Cardiac muscle cell (in vitro differentiated cells and primary cell): ENCODE measurements at regions not wholly inside any gene's neighbourhood (a gene's known extent, or its start where the extent isn't known, plus 50 kb on each side); places are given as distances from the start of the nearest gene placed in this dataset.

Experiments
- DNase-seq, 2 donors: peaks; one replicate each; pipeline versions ENCODE4 v3.0.0 to v3.0.0-alpha.2; 2010 to 2017; ENCODE audit warnings: low read depth in 1 of 2, low spot score in 1 of 2
- H3K27ac ChIP-seq: fragments of 200-600 bp; sonication (generic); 2 replicates; pipeline ENCODE4 v1.5.1; 2016
- H3K27me3 ChIP-seq: fragments of 200-600 bp; sonication (generic); 2 replicates; pipeline ENCODE4 v1.6.0; 2016; ENCODE audit warnings: control low read depth
- H3K36me3 ChIP-seq: fragments of 200-600 bp; sonication (generic); 2 replicates; pipeline ENCODE4 v1.5.1; 2016; ENCODE audit warnings: control low read depth
- H3K4me1 ChIP-seq: fragments of 200-600 bp; sonication (generic); 2 replicates; pipeline ENCODE4 v1.8.1; 2017; ENCODE audit warnings: low read depth, mild to moderate bottlenecking, mixed run types
- H3K4me3 ChIP-seq: fragments of 200-600 bp; sonication (generic); 2 replicates; pipeline ENCODE4 v1.5.1; 2016; ENCODE audit warnings: mild to moderate bottlenecking
- H3K9me3 ChIP-seq: fragments of 200-600 bp; sonication (generic); 2 replicates; pipeline ENCODE4 v1.5.1; 2017; ENCODE audit warnings: low read depth, mild to moderate bottlenecking, control low read depth
- CTCF ChIP-seq: IDR thresholded peaks from 2 replicates; pipeline ENCODE4 v1.5.1; 2012; ENCODE audit warnings: low read depth, mild to moderate bottlenecking, low read length

- no peaks in the 10 kb centered on the region for H3K9me3 ChIP-seq
- no peak overlapping the region for H3K27ac ChIP-seq
- no peak for TF ChIP-seq CTCF
- H3K27me3 ChIP-seq: no peaks in the 10 kb centered on the region
- H3K4me3 ChIP-seq: no peak overlapping the region
- no peaks in the 10 kb centered on the region for H3K36me3 ChIP-seq
- DNase-seq: peak in 1 of 2 donors; percentile 47
- no peaks in the 10 kb centered on the region for H3K4me1 ChIP-seq
These were observed 257.6 kb upstream of the CLNK start for GRCh38 chr4:10942156-10942555.

- Histone ChIP-seq H3K4me1 (no peaks in the 10 kb centered on the region), H3K27ac (no peak overlapping the region), H3K36me3 (no peaks in the 10 kb centered on the region), H3K9me3 (no peaks in the 10 kb centered on the region), H3K4me3 (no peak overlapping the region), H3K27me3 (no peaks in the 10 kb centered on the region)
- TF ChIP-seq CTCF: no peak
- DNase-seq: no peak
These were observed 245.2 kb upstream of the CLNK start for GRCh38 chr4:10929818-10930217.

- H3K9me3 ChIP-seq: no peaks in the 10 kb centered on the region
- H3K27me3 ChIP-seq: no peaks in the 10 kb centered on the region
- H3K27ac ChIP-seq: no peak overlapping the region
- H3K4me1 ChIP-seq: no peaks in the 10 kb centered on the region
- no peaks in the 10 kb centered on the region for H3K36me3 ChIP-seq
- no peak for TF ChIP-seq CTCF
- no peak overlapping the region for H3K4me3 ChIP-seq
- DNase-seq: peak in 1 of 2 donors; percentile 18
These were observed 241.4 kb upstream of the CLNK start for GRCh38 chr4:10925996-10926395.

GRCh38 chr4:10924274-10924673 lies 239.7 kb upstream of the CLNK start:
- H3K4me1 ChIP-seq: no peaks in the 10 kb centered on the region
- TF ChIP-seq CTCF: no peak
- no peak overlapping the region for H3K4me3 ChIP-seq
- H3K9me3 ChIP-seq: no peaks in the 10 kb centered on the region
- no peaks in the 10 kb centered on the region for H3K36me3 ChIP-seq
- no peak for DNase-seq
- H3K27ac ChIP-seq: no peak overlapping the region
- no peaks in the 10 kb centered on the region for H3K27me3 ChIP-seq

- Histone ChIP-seq H3K27me3 (no peaks in the 10 kb centered on the region), H3K27ac (no peak overlapping the region), H3K36me3 (no peaks in the 10 kb centered on the region), H3K4me3 (no peak overlapping the region), H3K9me3 (no peaks in the 10 kb centered on the region), H3K4me1 (no peaks in the 10 kb centered on the region)
- no peak for TF ChIP-seq CTCF
- no peak for DNase-seq
These were observed 233.0 kb upstream of the CLNK start for GRCh38 chr4:10917566-10917965.

GRCh38 chr4:10898072-10898471 lies 213.5 kb upstream of the CLNK start:
- no peak overlapping the region for H3K4me3 ChIP-seq

More at GRCh38 chr4:10898072-10898471, 213.5 kb upstream of the CLNK start:
- Histone ChIP-seq H3K27me3 (no peaks in the 10 kb centered on the region), H3K9me3 (no peaks in the 10 kb centered on the region), H3K4me1 (no peaks in the 10 kb centered on the region), H3K27ac (no peak overlapping the region), H3K36me3 (no peaks in the 10 kb centered on the region)
- TF ChIP-seq CTCF: no peak
- no peak for DNase-seq
